Skeletal muscle tissue (tissue), 3 donors: ENCODE measurements at regions not wholly inside any gene's neighbourhood (a gene's known extent, or its start where the extent isn't known, plus 50 kb on each side); places are given as distances from the start of the nearest gene placed in this dataset.
"Not testable (repeated sequence)": the region's sequence is repeated elsewhere in the genome, so short reads cannot be mapped to it uniquely, and the experiment has no call there.

Experiments
- H3K27ac ChIP-seq: one replicate; pipeline ENCODE4 v1.7.0; 2013; ENCODE audit warnings: mild to moderate bottlenecking, low read depth, low read length, inconsistent platforms
- H3K27me3 ChIP-seq, 3 donors: one replicate each; pipeline ENCODE4 v1.7.0; 2013; ENCODE audit warnings: low read length in 3 of 3; ENCODE audit not compliant: control insufficient read depth in 3 of 3, insufficient read depth in 3 of 3
- H3K36me3 ChIP-seq, 3 donors: one replicate each; pipeline ENCODE4 v1.7.0; 2013; ENCODE audit warnings: low read length in 3 of 3; ENCODE audit not compliant: control insufficient read depth in 3 of 3, insufficient read depth in 3 of 3
- H3K4me1 ChIP-seq, 3 donors: one replicate each; pipeline ENCODE4 v1.7.0; 2013; ENCODE audit warnings: low read length in 3 of 3, mild to moderate bottlenecking in 3 of 3; ENCODE audit not compliant: control insufficient read depth in 3 of 3, insufficient read depth in 3 of 3
- H3K4me3 ChIP-seq, 3 donors: one replicate each; pipeline ENCODE4 v1.7.0; 2013; ENCODE audit warnings: low read length in 3 of 3
- H3K9ac ChIP-seq, 3 donors: one replicate each; pipeline ENCODE4 v1.7.0; 2013; ENCODE audit warnings: low read length in 3 of 3, mild to moderate bottlenecking in 3 of 3, moderate library complexity in 2 of 3, low read depth in 1 of 3
- H3K9me3 ChIP-seq, 3 donors: one replicate each; pipeline ENCODE4 v1.7.0; 2013; ENCODE audit warnings: low read length in 3 of 3; ENCODE audit not compliant: control insufficient read depth in 3 of 3
- donor health status: Osteomylitis.

DNA sequence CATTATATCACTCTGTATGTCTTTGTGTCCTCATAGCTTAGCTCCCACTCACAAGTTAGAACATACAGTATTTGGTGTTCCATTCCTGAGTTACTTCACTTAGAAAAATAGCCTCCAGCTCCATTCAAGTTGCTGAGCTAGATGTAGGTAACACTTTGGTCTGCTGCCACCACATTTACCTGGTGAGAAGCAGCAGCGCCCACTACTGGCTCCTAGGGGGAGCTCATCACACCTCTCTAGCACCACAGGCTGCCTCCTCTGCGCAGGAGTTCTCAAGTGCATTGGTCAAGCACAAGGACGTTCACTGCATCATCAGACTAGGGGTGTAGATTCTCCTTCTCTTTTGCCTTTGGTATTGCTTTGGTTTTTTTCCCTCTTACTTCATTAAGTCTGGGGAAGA, 530.9 kb upstream of the AUTS2 start:
- Histone ChIP-seq H3K4me3 (no peak overlapping the region), H3K4me1 (no peaks in the 10 kb centered on the region), H3K36me3 (no peaks in the 10 kb centered on the region), H3K27ac (no peak overlapping the region), H3K9ac (no peak overlapping the region), H3K9me3 (peaks cover 0 to 6% (median under 1%) of the 10 kb centered on the region in 3 donors), H3K27me3 (no peaks in the 10 kb centered on the region)

DNA sequence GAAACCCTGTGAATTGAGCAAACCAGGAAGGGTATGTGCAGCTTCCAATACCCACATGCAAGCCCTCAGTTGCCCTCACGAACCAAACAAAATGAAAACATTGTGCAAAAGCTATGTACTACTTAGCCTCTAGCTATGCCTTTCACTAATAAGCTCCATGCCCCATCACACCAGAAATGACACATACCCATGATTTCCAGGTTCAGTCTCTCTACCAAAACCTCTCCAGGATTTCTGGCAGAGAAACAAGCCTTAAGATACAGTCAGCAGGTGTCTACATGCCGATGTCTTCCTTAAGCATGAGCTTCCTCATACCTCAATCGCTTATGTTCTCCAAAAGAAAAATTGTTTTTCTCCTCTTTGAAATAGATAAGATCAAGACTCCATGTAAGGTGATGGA, 527.8 kb upstream of the AUTS2 start:
- Histone ChIP-seq H3K9ac (no peak overlapping the region), H3K27ac (no peak overlapping the region)

DNA sequence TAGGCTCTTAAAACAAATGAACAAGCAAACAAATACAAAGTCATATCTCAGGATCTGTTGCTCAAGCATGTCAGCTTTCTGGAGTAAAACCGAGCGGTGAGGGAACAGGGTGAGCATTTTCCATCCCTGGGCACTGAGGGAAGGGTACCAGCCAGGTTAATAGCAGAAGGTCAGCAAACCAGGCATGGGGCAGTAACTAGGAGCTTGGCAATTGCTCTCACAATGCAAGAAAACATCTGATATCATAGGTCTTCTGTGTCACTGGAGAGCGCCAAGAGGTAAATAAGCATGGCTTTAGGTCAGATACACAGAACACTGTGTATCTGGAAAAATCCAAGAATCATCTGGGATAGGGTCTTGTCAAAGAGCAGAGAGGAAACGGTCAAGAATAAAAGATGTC, 521.7 kb upstream of the AUTS2 start:
- peaks cover 0 to 4% (median 2%) of the 10 kb centered on the region in 3 donors for H3K9me3 ChIP-seq
- no peak overlapping the region for H3K4me3 ChIP-seq
- H3K27me3 ChIP-seq = no peaks in the 10 kb centered on the region
- no peak overlapping the region for H3K27ac ChIP-seq
- H3K9ac ChIP-seq = no peak overlapping the region
- peaks cover 0 to 8% (median 0%) of the 10 kb centered on the region in 3 donors for H3K4me1 ChIP-seq
- H3K36me3 ChIP-seq = no peaks in the 10 kb centered on the region

More for the DNA sequence above, 527.8 kb upstream of the AUTS2 start:
- Histone ChIP-seq H3K27me3 (no peaks in the 10 kb centered on the region), H3K4me1 (no peaks in the 10 kb centered on the region), H3K4me3 (no peak overlapping the region), H3K9me3 (peaks cover 0 to 7% (median 0%) of the 10 kb centered on the region in 3 donors), H3K36me3 (no peaks in the 10 kb centered on the region)

DNA sequence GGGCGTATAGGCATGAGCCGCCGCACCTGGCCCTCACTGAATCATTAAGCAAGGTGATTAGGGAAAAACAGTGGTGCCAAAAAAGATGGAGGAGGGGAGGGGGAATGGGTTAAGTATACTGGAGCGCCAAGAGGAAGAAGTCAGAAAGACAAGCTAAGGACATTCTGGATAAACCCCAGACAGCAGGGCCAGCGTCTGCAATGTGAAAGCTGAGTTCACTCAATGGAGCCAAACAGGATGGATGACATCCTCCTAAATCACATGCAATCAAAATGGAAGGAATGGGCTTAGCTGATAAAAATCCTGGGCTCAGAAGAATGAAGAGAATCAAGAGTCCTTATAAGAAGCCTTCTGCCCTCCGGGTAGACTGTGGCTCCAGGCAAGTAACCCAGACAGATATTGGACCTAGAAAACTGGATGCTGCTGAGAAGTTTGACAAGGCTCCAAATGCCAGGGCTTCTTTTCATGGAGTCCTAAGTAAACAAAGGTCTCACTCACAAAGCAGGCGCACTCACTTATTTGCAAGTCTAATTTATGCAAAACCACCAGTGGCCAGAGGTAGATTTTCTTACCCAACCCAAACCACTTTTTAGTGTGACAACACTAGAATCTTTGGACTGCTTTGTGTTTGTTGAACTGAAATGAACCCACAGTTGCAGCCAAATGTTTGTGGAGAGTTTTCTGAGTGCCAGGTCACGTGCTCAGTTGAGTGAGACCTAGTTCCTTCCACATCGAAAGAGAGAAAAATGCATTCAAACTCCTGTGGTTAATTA, 519.1 kb upstream of the AUTS2 start:
- no peak overlapping the region for H3K4me3 ChIP-seq
- H3K36me3 ChIP-seq = no peaks in the 10 kb centered on the region
- H3K27ac ChIP-seq = no peak overlapping the region
- peaks cover 0 to 8% (median 0%) of the 10 kb centered on the region in 3 donors for H3K4me1 ChIP-seq
- H3K27me3 ChIP-seq = no peaks in the 10 kb centered on the region
- peaks cover 0 to 2% (median 0%) of the 10 kb centered on the region in 3 donors for H3K9me3 ChIP-seq
- no peak overlapping the region for H3K9ac ChIP-seq

DNA sequence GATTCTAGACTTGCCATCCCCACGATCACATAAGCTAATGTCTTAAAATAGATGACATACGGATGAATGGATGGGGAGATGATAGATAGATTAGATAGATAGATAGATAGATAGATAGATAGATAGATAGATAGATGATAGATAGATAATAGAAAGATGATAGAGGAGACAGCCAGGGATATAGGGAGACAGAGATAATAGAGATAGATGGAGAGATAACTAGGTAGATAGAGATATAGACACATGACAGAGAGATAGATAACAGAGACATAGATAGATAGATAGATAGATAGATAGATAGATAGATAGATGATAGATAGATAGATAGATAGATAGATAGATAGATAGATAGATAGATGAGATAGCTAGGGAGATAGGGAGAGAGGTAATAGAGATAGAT, 511.0 kb upstream of the AUTS2 start:
- H3K9ac ChIP-seq, H3K4me1 ChIP-seq, H3K36me3 ChIP-seq, H3K4me3 ChIP-seq, H3K27ac ChIP-seq, H3K9me3 ChIP-seq, H3K27me3 ChIP-seq: not testable (repeated sequence)

DNA sequence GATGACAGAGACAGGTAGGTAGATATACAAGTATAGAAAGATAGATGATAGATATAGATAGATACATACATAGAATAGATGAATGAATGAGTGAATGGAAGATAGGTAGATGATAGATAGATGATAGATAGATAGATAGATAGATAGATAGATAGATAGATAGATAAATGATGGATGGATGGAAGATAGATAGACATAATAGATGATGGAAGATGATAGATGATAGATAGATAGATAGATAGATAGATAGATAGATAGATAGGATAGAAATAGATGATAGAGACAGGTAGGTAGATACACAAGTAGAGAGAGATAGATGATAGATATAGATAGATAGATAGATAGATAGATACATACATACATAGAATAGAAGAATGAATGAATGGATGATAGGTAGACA, 510.1 kb upstream of the AUTS2 start:
- Histone ChIP-seq H3K9me3 (no peaks in the 10 kb centered on the region), H3K4me3 (no peak overlapping the region), H3K4me1 (no peaks in the 10 kb centered on the region), H3K27ac (no peak overlapping the region), H3K27me3 (no peaks in the 10 kb centered on the region), H3K36me3 (no peaks in the 10 kb centered on the region), H3K9ac (no peak overlapping the region)

DNA sequence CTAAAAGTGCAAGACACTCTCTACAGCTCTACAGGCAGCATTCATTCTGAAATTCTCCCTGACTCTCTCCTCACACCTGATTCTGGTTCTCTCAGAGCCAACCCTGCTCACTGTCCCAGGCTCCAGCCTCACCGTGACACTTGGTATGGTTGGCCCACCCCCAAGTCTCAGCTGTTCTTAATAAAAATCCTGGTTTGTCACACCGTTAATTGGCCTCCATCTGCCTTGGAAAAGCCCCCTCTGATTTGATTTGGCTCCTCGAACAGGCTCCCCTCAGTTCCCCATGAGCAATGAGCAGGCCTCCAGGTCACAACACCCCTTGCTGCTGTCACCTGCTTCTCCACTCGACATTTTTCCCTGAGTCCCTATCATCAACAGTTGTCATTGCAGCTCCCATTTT, 507.3 kb upstream of the AUTS2 start:
- Histone ChIP-seq H3K4me3 (no peak overlapping the region), H3K9me3 (peaks cover 0 to 3% (median 0%) of the 10 kb centered on the region in 3 donors), H3K9ac (no peak overlapping the region), H3K4me1 (no peaks in the 10 kb centered on the region), H3K27ac (no peak overlapping the region), H3K27me3 (no peaks in the 10 kb centered on the region), H3K36me3 (no peaks in the 10 kb centered on the region)

DNA sequence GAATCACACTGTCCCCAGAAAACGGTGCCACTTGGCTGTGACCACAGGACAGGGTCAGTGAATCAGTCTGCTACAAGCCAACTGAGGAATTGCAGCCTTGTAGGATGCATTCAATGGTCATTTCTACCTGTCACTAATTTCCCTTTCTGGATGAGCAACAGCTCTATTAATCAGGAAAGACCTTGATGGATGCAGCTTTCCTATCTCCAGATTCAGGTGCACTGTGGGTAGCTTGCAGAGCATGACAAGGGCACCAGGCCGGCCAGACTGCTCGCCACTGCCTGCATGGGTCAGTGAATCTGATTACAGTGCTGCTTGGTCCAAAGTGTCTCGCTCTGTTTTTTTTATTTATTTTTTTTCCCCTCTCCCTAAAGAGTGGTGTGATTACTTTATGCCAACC, 506.8 kb upstream of the AUTS2 start:
- H3K36me3 ChIP-seq = no peaks in the 10 kb centered on the region
- H3K27ac ChIP-seq = no peak overlapping the region
- no peak overlapping the region for H3K4me3 ChIP-seq
- H3K9ac ChIP-seq = no peak overlapping the region
- H3K27me3 ChIP-seq = no peaks in the 10 kb centered on the region
- peaks cover 0 to 3% (median 0%) of the 10 kb centered on the region in 3 donors for H3K9me3 ChIP-seq
- H3K4me1 ChIP-seq = no peaks in the 10 kb centered on the region

DNA sequence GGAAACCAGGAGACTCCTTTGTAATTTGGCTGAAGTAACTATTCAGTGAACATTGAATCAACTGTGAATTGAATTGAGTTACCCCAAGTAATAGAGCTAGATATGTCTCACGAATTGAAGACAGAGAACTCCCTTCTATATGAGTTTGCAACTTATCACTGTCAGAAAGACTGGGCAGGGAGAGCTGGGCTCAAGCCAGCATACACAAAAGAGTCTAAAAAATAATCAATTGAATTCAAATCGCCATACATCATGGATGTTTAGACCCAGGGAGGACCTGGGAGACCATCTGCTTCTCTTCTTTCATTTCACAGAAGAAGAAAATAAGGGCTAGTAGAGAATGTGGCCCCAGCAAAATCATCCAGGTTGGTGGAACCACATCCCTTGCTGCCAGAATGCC, 503.1 kb upstream of the AUTS2 start:
- Histone ChIP-seq H3K27ac (no peak overlapping the region), H3K27me3 (no peaks in the 10 kb centered on the region), H3K4me1 (no peaks in the 10 kb centered on the region), H3K9me3 (peaks cover 0 to 3% (median 0%) of the 10 kb centered on the region in 3 donors), H3K4me3 (no peak overlapping the region), H3K9ac (no peak overlapping the region), H3K36me3 (no peaks in the 10 kb centered on the region)

DNA sequence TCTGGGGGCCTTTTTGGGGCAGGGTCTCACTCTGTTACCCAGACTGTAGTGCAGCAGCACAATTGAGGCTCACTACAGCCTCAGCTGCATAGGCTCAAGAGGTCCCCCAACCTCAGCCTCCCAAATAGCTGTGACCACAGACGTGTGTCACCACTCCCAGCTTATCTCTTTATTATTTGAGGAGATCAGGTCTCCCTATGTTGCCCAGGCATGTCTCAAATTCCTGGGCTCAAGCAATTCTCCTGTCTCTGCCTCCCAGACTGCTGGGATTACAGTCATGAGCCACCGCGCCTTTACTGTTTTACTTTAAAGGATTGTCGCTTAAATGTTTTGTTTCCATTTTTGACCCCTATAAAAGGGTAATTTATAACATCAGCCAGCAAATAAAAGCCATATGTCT, 502.6 kb upstream of the AUTS2 start:
- H3K27ac ChIP-seq = no peak overlapping the region
- no peaks in the 10 kb centered on the region for H3K27me3 ChIP-seq
- H3K9ac ChIP-seq = no peak overlapping the region
- no peak overlapping the region for H3K4me3 ChIP-seq
- H3K4me1 ChIP-seq = no peaks in the 10 kb centered on the region
- peaks cover 0 to 3% (median 0%) of the 10 kb centered on the region in 3 donors for H3K9me3 ChIP-seq
- H3K36me3 ChIP-seq = no peaks in the 10 kb centered on the region
